ENCODE measurements at regions not wholly inside any gene's neighbourhood (a gene's known extent, or its start where the extent isn't known, plus 50 kb on each side); places are given as distances from the start of the nearest gene placed in this dataset.

GRCh38 chr4:174118171-174118570 is 165.3 kb downstream of the FBXO8 start (continued):
- TF ChIP-seq CTCF (IDR thresholded peaks at IDR 0.05 in 2 of 3, conservative IDR thresholded peaks at IDR 0.05 in 1 of 3; ENCODE audit: borderline replicate concordance in 1 of 3, insufficient read depth in 1 of 3, low read depth in 2 of 3, low read length in 2 of 3) = no peak

DNA sequence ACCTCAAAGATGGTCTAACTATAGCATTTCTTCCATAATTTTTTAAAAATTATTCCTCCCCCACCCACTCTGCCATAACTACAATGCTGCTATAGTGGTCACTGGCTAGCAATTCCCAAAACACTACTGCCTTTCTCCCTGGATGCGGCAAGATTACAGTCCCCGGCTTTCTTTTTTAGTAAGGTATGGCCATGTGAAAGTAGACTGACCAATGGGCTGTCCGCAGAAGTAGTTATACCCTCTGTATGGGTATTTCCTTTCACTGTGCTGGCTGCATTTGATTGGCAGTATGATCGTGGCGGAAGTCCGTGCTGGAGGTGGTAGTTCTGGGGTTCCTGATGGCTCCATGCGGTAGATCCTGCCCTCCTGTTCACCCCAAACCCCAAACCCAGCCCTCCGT is 166.0 kb downstream of the FBXO8 start:
- H3K27me3 ChIP-seq (ENCODE audit: insufficient read depth, low read length) = peaks cover 59% of the 10 kb centered on the region
- H4K20me1 ChIP-seq (ENCODE audit: insufficient read depth) = no peaks in the 10 kb centered on the region
- no peak overlapping the region for H3K27ac ChIP-seq (ENCODE audit: low read depth, low read length)
- no peaks in the 10 kb centered on the region for H3K36me3 ChIP-seq (ENCODE audit: control insufficient read depth in 1 of 2, insufficient read depth in 2 of 2, low read length in 2 of 2)
- no peaks in the 10 kb centered on the region for H3K9me3 ChIP-seq (ENCODE audit: control insufficient read depth in 1 of 2, insufficient read depth in 1 of 2, low read depth in 1 of 2, low read length in 2 of 2)
- no peak overlapping the region for H3K4me2 ChIP-seq (ENCODE audit: low read length)
- no peak overlapping the region for H3K9ac ChIP-seq (ENCODE audit: low read length)
- intact Hi-C loops (cut with micrococcal nuclease) = no loop called here
- no TSS peak for BruUV-seq (replicated peaks)
- H3K4me1 ChIP-seq (ENCODE audit: control insufficient read depth in 1 of 2, insufficient read depth in 2 of 2, low read length in 2 of 2) = peaks cover 0 to 2% of the 10 kb centered on the region in 2 experiments; a peak in 1 of 4 replicates
- H3K4me3 ChIP-seq (replicated peaks in 1 of 2; ENCODE audit: low read depth in 1 of 2, low read length in 2 of 2) = no peak overlapping the region
- H3K9me2 ChIP-seq (ENCODE audit: insufficient read depth) = no peaks in the 10 kb centered on the region
- ATAC-seq (no peak), DNase-seq (ENCODE audit: low read depth, low spot score) (no peak)
- H2AFZ ChIP-seq (ENCODE audit: low read depth, low read length, poor library complexity, severe bottlenecking) = no peak overlapping the region
- ChIA-PET POLR2A (no interaction called here), CTCF (interaction anchor here (0.6 kb wide), 1 partner anchor 1104 kb away, joined by 3 read pairs; no protein-coding TSS in a partner anchor), RAD21 (ENCODE audit: low non-redundant PET in 1 of 2, low total read pairs in 2 of 2, uncharacterized antibody in 2 of 2, unreplicated experiment in 2 of 2) (no interaction called here)
- H3K79me2 ChIP-seq (ENCODE audit: insufficient read depth, low read length) = no peaks in the 10 kb centered on the region
- no peak for TF ChIP-seq FOSL1 (IDR thresholded peaks at IDR 0.05; ENCODE audit: low read depth)
- TF ChIP-seq EZH2 (IDR thresholded peaks at IDR 0.05) = no peak
- TF ChIP-seq ZBTB33 (IDR thresholded peaks at IDR 0.05; ENCODE audit: extremely low read depth, insufficient replicate concordance, low read length) = no peak
- TF ChIP-seq POLR2A (IDR thresholded peaks at IDR 0.05; ENCODE audit: borderline replicate concordance, extremely low read depth, insufficient read depth, insufficient read length) = no peak
- no peak for TF ChIP-seq SRF (IDR thresholded peaks at IDR 0.05; ENCODE audit: low read depth)
- no peak for TF ChIP-seq RAD21 (IDR thresholded peaks at IDR 0.05; ENCODE audit: low read depth)
- TF ChIP-seq TCF7L2 (IDR thresholded peaks at IDR 0.05; ENCODE audit: borderline replicate concordance, extremely low read depth, insufficient read depth, insufficient read length) = no peak
- TF ChIP-seq SP1 (IDR thresholded peaks at IDR 0.05; ENCODE audit: low read depth) = no peak
- no peak for TF ChIP-seq JUND (IDR thresholded peaks at IDR 0.05)
- no peak for TF ChIP-seq CTCF (IDR thresholded peaks at IDR 0.05 in 2 of 3, conservative IDR thresholded peaks at IDR 0.05 in 1 of 3; ENCODE audit: borderline replicate concordance in 1 of 3, insufficient read depth in 1 of 3, low read depth in 2 of 3, low read length in 2 of 3)
- no peak for TF ChIP-seq CBX3 (IDR thresholded peaks at IDR 0.05; ENCODE audit: low read depth)
- TF ChIP-seq, protein P1, sequence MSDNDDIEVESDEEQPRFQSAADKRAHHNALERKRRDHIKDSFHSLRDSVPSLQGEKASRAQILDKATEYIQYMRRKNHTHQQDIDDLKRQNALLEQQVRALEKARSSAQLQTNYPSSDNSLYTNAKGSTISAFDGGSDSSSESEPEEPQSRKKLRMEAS (IDR thresholded peaks at IDR 0.05) = no peak
- TF ChIP-seq, protein P2, sequence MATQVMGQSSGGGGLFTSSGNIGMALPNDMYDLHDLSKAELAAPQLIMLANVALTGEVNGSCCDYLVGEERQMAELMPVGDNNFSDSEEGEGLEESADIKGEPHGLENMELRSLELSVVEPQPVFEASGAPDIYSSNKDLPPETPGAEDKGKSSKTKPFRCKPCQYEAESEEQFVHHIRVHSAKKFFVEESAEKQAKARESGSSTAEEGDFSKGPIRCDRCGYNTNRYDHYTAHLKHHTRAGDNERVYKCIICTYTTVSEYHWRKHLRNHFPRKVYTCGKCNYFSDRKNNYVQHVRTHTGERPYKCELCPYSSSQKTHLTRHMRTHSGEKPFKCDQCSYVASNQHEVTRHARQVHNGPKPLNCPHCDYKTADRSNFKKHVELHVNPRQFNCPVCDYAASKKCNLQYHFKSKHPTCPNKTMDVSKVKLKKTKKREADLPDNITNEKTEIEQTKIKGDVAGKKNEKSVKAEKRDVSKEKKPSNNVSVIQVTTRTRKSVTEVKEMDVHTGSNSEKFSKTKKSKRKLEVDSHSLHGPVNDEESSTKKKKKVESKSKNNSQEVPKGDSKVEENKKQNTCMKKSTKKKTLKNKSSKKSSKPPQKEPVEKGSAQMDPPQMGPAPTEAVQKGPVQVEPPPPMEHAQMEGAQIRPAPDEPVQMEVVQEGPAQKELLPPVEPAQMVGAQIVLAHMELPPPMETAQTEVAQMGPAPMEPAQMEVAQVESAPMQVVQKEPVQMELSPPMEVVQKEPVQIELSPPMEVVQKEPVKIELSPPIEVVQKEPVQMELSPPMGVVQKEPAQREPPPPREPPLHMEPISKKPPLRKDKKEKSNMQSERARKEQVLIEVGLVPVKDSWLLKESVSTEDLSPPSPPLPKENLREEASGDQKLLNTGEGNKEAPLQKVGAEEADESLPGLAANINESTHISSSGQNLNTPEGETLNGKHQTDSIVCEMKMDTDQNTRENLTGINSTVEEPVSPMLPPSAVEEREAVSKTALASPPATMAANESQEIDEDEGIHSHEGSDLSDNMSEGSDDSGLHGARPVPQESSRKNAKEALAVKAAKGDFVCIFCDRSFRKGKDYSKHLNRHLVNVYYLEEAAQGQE (IDR thresholded peaks at IDR 0.05; ENCODE audit: low read depth) = no peak
- TF ChIP-seq ZFX (IDR thresholded peaks at IDR 0.05) = no peak
- no peak for TF ChIP-seq SIN3A (IDR thresholded peaks at IDR 0.05; ENCODE audit: low read depth)
- no peak for TF ChIP-seq EZH2phosphoT487 (IDR thresholded peaks at IDR 0.05; ENCODE audit: borderline replicate concordance)
